Liver (tissue), 8 donors: ENCODE measurements at regions not wholly inside any gene's neighbourhood (a gene's known extent, or its start where the extent isn't known, plus 50 kb on each side); places are given as distances from the start of the nearest gene placed in this dataset.

Experiments
- DNase-seq: peaks from one replicate; pipeline ENCODE4 v3.0.0-alpha.2; 2017; ENCODE audit warnings: low spot score
- H3K27ac ChIP-seq, 2 donors: one replicate each; pipeline ENCODE4 v1.7.0; 2013; ENCODE audit warnings: inconsistent platforms in 2 of 2, low read length in 2 of 2, control low read depth in 1 of 2, low read depth in 1 of 2, mild to moderate bottlenecking in 1 of 2
- H3K27me3 ChIP-seq, 4 donors: one replicate each; pipeline versions ENCODE4 v1.6.1 to v1.7.0; 2013; ENCODE audit warnings: low read length in 3 of 4, inconsistent platforms in 1 of 4, mild to moderate bottlenecking in 1 of 4, moderate library complexity in 1 of 4; ENCODE audit not compliant: control insufficient read depth in 4 of 4, insufficient read depth in 4 of 4
- H3K36me3 ChIP-seq, 4 donors: one replicate each; pipeline versions ENCODE4 v1.6.1 to v1.7.0; 2013; ENCODE audit warnings: low read length in 3 of 4, mild to moderate bottlenecking in 3 of 4, low read depth in 1 of 4, moderate library complexity in 1 of 4; ENCODE audit not compliant: control insufficient read depth in 4 of 4, insufficient read depth in 3 of 4
- H3K4me1 ChIP-seq, 4 donors: one replicate each; pipeline versions ENCODE4 v1.6.1 to v1.7.0; 2013; ENCODE audit warnings: low read length in 3 of 4, mild to moderate bottlenecking in 3 of 4, moderate library complexity in 1 of 4; ENCODE audit not compliant: control insufficient read depth in 4 of 4, insufficient read depth in 4 of 4
- H3K4me3 ChIP-seq, 3 donors: one replicate each; pipeline versions ENCODE4 v1.6.1 to v1.7.0; 2013; ENCODE audit warnings: low read length in 3 of 3, control low read depth in 1 of 3, low read depth in 1 of 3, mild to moderate bottlenecking in 1 of 3
- H3K9ac ChIP-seq, 2 donors: one replicate each; pipeline ENCODE4 v1.7.0; 2013; ENCODE audit warnings: low read length in 2 of 2, mild to moderate bottlenecking in 2 of 2, moderate library complexity in 2 of 2, control low read depth in 1 of 2, low read depth in 1 of 2
- H3K9me3 ChIP-seq, 4 donors: one replicate each; pipeline versions ENCODE4 v1.6.1 to v1.7.0; 2013; ENCODE audit warnings: low read length in 3 of 4; ENCODE audit not compliant: control insufficient read depth in 4 of 4
- ATF3 ChIP-seq: IDR thresholded peaks from 2 replicates; pipeline ENCODE4 v1.6.1; 2016; ENCODE audit warnings: antibody characterized with exemption
- EGR1 ChIP-seq, 2 donors: IDR thresholded peaks; 2 replicates each; pipeline ENCODE4 v1.6.1; 2016 to 2018; ENCODE audit warnings: antibody characterized with exemption in 2 of 2, low read depth in 2 of 2
- FOXA1 ChIP-seq: IDR thresholded peaks from 2 replicates; pipeline ENCODE4 v1.6.1; 2016; ENCODE audit warnings: antibody characterized with exemption
- FOXA2 ChIP-seq: IDR thresholded peaks from 2 replicates; pipeline ENCODE4 v1.6.1; 2016; ENCODE audit warnings: antibody characterized with exemption
- GABPA ChIP-seq, 2 donors: IDR thresholded peaks in 1 of 2; conservative IDR thresholded peaks in 1 of 2; 2 replicates each; pipeline ENCODE4 v1.6.1; 2016; ENCODE audit warnings: antibody characterized with exemption in 2 of 2, mild to moderate bottlenecking in 1 of 2, moderate library complexity in 1 of 2
- HNF4A ChIP-seq, 2 donors: conservative IDR thresholded peaks; 2 replicates each; pipeline ENCODE4 v1.6.1; 2016; ENCODE audit warnings: antibody characterized with exemption in 2 of 2, mild to moderate bottlenecking in 2 of 2
- HNF4G ChIP-seq: IDR thresholded peaks from 2 replicates; pipeline ENCODE4 v1.6.1; 2016; ENCODE audit warnings: antibody characterized with exemption
- JUND ChIP-seq, 2 donors: IDR thresholded peaks; 2 replicates each; pipeline ENCODE4 v1.6.1; 2016; ENCODE audit warnings: antibody characterized with exemption in 2 of 2
- MAX ChIP-seq: IDR thresholded peaks from 2 replicates; pipeline ENCODE4 v1.6.1; 2016; ENCODE audit warnings: antibody characterized with exemption
- NR2F2 ChIP-seq: IDR thresholded peaks from 2 replicates; pipeline ENCODE4 v1.6.1; 2016; ENCODE audit warnings: antibody characterized with exemption
- RAD21 ChIP-seq, 2 donors: IDR thresholded peaks; 2 replicates each; pipeline ENCODE4 v1.6.1; 2016; ENCODE audit warnings: antibody characterized with exemption in 2 of 2, mild to moderate bottlenecking in 2 of 2
- REST ChIP-seq: IDR thresholded peaks from 2 replicates; pipeline ENCODE4 v1.6.1; 2016; ENCODE audit warnings: antibody characterized with exemption, mild to moderate bottlenecking
- RXRA ChIP-seq, 2 donors: IDR thresholded peaks; 2 replicates each; pipeline ENCODE4 v1.6.1; 2017 to 2018; ENCODE audit warnings: antibody characterized with exemption in 2 of 2, mild to moderate bottlenecking in 1 of 2
- SP1 ChIP-seq: IDR thresholded peaks from 2 replicates; pipeline ENCODE4 v1.6.1; 2018; ENCODE audit warnings: antibody characterized with exemption, mild to moderate bottlenecking
- TAF1 ChIP-seq: conservative IDR thresholded peaks from 2 replicates; pipeline ENCODE4 v1.6.1; 2016; ENCODE audit warnings: antibody characterized with exemption, mild to moderate bottlenecking
- YY1 ChIP-seq: IDR thresholded peaks from 2 replicates; pipeline ENCODE4 v1.6.1; 2016; ENCODE audit warnings: antibody characterized with exemption, mild to moderate bottlenecking
- WGBS: extraction: QIAGEN DNeasy Blood & Tissue Kit; methylation state at CpG from one replicate; pipeline ENCODE4 v1.1.7; 2013; 5-methylcytosine and 5-hydroxymethylcytosine counted together
- TF ChIP-seq, protein P1 (sequence below): IDR thresholded peaks from 2 replicates; pipeline ENCODE4 v1.6.1; 2016; ENCODE audit warnings: antibody characterized with exemption
- TF ChIP-seq, protein P2 (sequence below): fragments of 150-350 bp; IDR thresholded peaks from 2 replicates; pipeline ENCODE4 v1.5.1; 2017; ENCODE audit warnings: improper control_type of control experiment, low read depth, low read length; ENCODE audit not compliant: missing input control
- donor health status: healthy.
- donor health status: healthy.
- donor health status: healthy.
- donor health status: healthy.
- donor health status: healthy.

GRCh38 chr2:19646987-19647386, 254.8 kb downstream of the TTC32 start:
- no peaks in the 10 kb centered on the region for H3K4me1 ChIP-seq
- TF ChIP-seq GABPA (IDR thresholded peaks at IDR 0.05 in 1 of 2, conservative IDR thresholded peaks at IDR 0.05 in 1 of 2) = no peak
- TF ChIP-seq, protein P1, sequence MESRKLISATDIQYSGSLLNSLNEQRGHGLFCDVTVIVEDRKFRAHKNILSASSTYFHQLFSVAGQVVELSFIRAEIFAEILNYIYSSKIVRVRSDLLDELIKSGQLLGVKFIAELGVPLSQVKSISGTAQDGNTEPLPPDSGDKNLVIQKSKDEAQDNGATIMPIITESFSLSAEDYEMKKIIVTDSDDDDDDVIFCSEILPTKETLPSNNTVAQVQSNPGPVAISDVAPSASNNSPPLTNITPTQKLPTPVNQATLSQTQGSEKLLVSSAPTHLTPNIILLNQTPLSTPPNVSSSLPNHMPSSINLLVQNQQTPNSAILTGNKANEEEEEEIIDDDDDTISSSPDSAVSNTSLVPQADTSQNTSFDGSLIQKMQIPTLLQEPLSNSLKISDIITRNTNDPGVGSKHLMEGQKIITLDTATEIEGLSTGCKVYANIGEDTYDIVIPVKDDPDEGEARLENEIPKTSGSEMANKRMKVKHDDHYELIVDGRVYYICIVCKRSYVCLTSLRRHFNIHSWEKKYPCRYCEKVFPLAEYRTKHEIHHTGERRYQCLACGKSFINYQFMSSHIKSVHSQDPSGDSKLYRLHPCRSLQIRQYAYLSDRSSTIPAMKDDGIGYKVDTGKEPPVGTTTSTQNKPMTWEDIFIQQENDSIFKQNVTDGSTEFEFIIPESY = no peak
- no peak for TF ChIP-seq SP1
- no peak for TF ChIP-seq HNF4A (conservative IDR thresholded peaks at IDR 0.05)
- H3K36me3 ChIP-seq = no peaks in the 10 kb centered on the region
- DNase-seq = no peak
- H3K27ac ChIP-seq = no peak overlapping the region
- H3K9ac ChIP-seq = no peak overlapping the region
- 79% methylated on average over 1 of the region's 1 CpG for WGBS
- no peak overlapping the region for H3K4me3 ChIP-seq
- H3K9me3 ChIP-seq = no peaks in the 10 kb centered on the region
- no peaks in the 10 kb centered on the region for H3K27me3 ChIP-seq

GRCh38 chr2:19644763-19645162, 257.0 kb downstream of the TTC32 start:
- WGBS = 84% methylated on average over 3 of the region's 3 CpGs
- H3K27me3 ChIP-seq = no peaks in the 10 kb centered on the region
- H3K4me3 ChIP-seq = no peak overlapping the region
- H3K9ac ChIP-seq = no peak overlapping the region
- no peaks in the 10 kb centered on the region for H3K36me3 ChIP-seq
- no peaks in the 10 kb centered on the region for H3K4me1 ChIP-seq
- H3K27ac ChIP-seq = no peak overlapping the region
- no peak for DNase-seq
- H3K9me3 ChIP-seq = no peaks in the 10 kb centered on the region
- TF ChIP-seq RXRA (IDR thresholded peaks at IDR 0.05) (no peak), TAF1 (no peak), NR2F2 (no peak), MAX (no peak), SP1 (no peak), JUND (IDR thresholded peaks at IDR 0.05) (no peak), HNF4A (conservative IDR thresholded peaks at IDR 0.05) (no peak), FOXA2 (no peak), YY1 (no peak), GABPA (IDR thresholded peaks at IDR 0.05 in 1 of 2, conservative IDR thresholded peaks at IDR 0.05 in 1 of 2) (no peak), REST (no peak), ATF3 (no peak), FOXA1 (no peak), HNF4G (no peak), EGR1 (IDR thresholded peaks at IDR 0.05; ENCODE audit: low read depth in 2 of 2) (no peak), RAD21 (IDR thresholded peaks at IDR 0.05) (no peak)
- TF ChIP-seq, protein P2, sequence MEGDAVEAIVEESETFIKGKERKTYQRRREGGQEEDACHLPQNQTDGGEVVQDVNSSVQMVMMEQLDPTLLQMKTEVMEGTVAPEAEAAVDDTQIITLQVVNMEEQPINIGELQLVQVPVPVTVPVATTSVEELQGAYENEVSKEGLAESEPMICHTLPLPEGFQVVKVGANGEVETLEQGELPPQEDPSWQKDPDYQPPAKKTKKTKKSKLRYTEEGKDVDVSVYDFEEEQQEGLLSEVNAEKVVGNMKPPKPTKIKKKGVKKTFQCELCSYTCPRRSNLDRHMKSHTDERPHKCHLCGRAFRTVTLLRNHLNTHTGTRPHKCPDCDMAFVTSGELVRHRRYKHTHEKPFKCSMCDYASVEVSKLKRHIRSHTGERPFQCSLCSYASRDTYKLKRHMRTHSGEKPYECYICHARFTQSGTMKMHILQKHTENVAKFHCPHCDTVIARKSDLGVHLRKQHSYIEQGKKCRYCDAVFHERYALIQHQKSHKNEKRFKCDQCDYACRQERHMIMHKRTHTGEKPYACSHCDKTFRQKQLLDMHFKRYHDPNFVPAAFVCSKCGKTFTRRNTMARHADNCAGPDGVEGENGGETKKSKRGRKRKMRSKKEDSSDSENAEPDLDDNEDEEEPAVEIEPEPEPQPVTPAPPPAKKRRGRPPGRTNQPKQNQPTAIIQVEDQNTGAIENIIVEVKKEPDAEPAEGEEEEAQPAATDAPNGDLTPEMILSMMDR = no peak
- TF ChIP-seq, protein P1 = no peak
